ENCODE measurements at regions not wholly inside any gene's neighbourhood (a gene's known extent, or its start where the extent isn't known, plus 50 kb on each side); places are given as distances from the start of the nearest gene placed in this dataset.
"Not testable (repeated sequence)": the region's sequence is repeated elsewhere in the genome, so short reads cannot be mapped to it uniquely, and the experiment has no call there.

GRCh38 chr6:131336596-131336995, 201.3 kb downstream of the AKAP7 start:
- no peak for DNase-seq

GRCh38 chr6:131346896-131347295, 211.6 kb downstream of the AKAP7 start:
- DNase-seq, result not testable (repeated sequence)

GRCh38 chr6:131348572-131348971, 213.3 kb downstream of the AKAP7 start:
- DNase-seq, result no peak

- no peak for DNase-seq
Measured at GRCh38 chr6:131349199-131349598, 213.9 kb downstream of the AKAP7 start.

- no peak for DNase-seq
Measured at GRCh38 chr6:131353106-131353505, 217.8 kb downstream of the AKAP7 start.

- DNase-seq, result no peak
Measured at GRCh38 chr6:131353876-131354275, 218.6 kb downstream of the AKAP7 start.

GRCh38 chr6:131354356-131354755, 218.7 kb upstream of the ARG1 start:
- no peak for DNase-seq

- no peak for DNase-seq
Measured at GRCh38 chr6:131356161-131356560, 216.9 kb upstream of the ARG1 start.

GRCh38 chr6:131357501-131357900, 215.5 kb upstream of the ARG1 start:
- DNase-seq, result no peak

GRCh38 chr6:131362070-131362469, 211.0 kb upstream of the ARG1 start:
- DNase-seq, result no peak

GRCh38 chr6:131362696-131363095, 210.3 kb upstream of the ARG1 start:
- no peak for DNase-seq

GRCh38 chr6:131363947-131364834, 208.8 kb upstream of the ARG1 start:
- no peak for DNase-seq

GRCh38 chr6:131366223-131366622, 206.8 kb upstream of the ARG1 start:
- no peak for DNase-seq

GRCh38 chr6:131367206-131367873, 205.7 kb upstream of the ARG1 start:
- no peak for DNase-seq

GRCh38 chr6:131368198-131368911, 204.7 kb upstream of the ARG1 start:
- DNase-seq, result peak; percentile 31

- no peak for DNase-seq
Measured at GRCh38 chr6:131372535-131372934, 200.5 kb upstream of the ARG1 start.

GRCh38 chr6:131377112-131377705, 195.8 kb upstream of the ARG1 start:
- DNase-seq, result no peak

GRCh38 chr6:131378874-131379273, 194.2 kb upstream of the ARG1 start:
- DNase-seq, result no peak

GRCh38 chr6:131379948-131380347, 193.1 kb upstream of the ARG1 start:
- DNase-seq, result peak; percentile 73

GRCh38 chr6:131381052-131381708, 191.8 kb upstream of the ARG1 start:
- no peak for DNase-seq

GRCh38 chr6:131381709-131382093, 191.3 kb upstream of the ARG1 start:
- DNase-seq, result no peak

GRCh38 chr6:131382631-131383030, 190.4 kb upstream of the ARG1 start:
- DNase-seq, result no peak

All from fibroblast of skin of scalp (primary cell).